Nephron progenitor cell (in vitro differentiated cells): ENCODE measurements at regions not wholly inside any gene's neighbourhood (a gene's known extent, or its start where the extent isn't known, plus 50 kb on each side); places are given as distances from the start of the nearest gene placed in this dataset.

Experiments
- DNase-seq: peaks from one replicate; pipeline ENCODE4 v3.0.0; 2021
- H3K27ac Mint-ChIP-seq: 2 replicates; pipeline ENCODE4 v1.8.0; 2021; ENCODE audit warnings: mild to moderate bottlenecking, moderate library complexity, mixed read lengths
- H3K27me3 Mint-ChIP-seq: 2 replicates; pipeline ENCODE4 v1.8.0; 2021; ENCODE audit warnings: mild to moderate bottlenecking, low read depth, mixed read lengths; ENCODE audit not compliant: poor library complexity
- H3K36me3 Mint-ChIP-seq: 2 replicates; pipeline ENCODE4 v1.8.0; 2021; ENCODE audit warnings: low read depth, mixed read lengths
- H3K4me1 Mint-ChIP-seq: 2 replicates; pipeline ENCODE4 v1.8.0; 2021; ENCODE audit warnings: mixed read lengths
- H3K4me3 Mint-ChIP-seq: 2 replicates; pipeline ENCODE4 v1.8.0; 2021; ENCODE audit warnings: mild to moderate bottlenecking, moderate library complexity, mixed read lengths
- H3K9me3 Mint-ChIP-seq: 2 replicates; pipeline ENCODE4 v1.8.0; 2021; ENCODE audit warnings: mild to moderate bottlenecking, moderate library complexity, mixed read lengths
- TF ChIP-seq, protein P1 (sequence below): fragments of 200-600 bp; sonication (generic); IDR thresholded peaks from 2 replicates; pipeline ENCODE4 v1.5.0; 2021; ENCODE audit warnings: antibody characterized with exemption

- TF ChIP-seq, protein P1, sequence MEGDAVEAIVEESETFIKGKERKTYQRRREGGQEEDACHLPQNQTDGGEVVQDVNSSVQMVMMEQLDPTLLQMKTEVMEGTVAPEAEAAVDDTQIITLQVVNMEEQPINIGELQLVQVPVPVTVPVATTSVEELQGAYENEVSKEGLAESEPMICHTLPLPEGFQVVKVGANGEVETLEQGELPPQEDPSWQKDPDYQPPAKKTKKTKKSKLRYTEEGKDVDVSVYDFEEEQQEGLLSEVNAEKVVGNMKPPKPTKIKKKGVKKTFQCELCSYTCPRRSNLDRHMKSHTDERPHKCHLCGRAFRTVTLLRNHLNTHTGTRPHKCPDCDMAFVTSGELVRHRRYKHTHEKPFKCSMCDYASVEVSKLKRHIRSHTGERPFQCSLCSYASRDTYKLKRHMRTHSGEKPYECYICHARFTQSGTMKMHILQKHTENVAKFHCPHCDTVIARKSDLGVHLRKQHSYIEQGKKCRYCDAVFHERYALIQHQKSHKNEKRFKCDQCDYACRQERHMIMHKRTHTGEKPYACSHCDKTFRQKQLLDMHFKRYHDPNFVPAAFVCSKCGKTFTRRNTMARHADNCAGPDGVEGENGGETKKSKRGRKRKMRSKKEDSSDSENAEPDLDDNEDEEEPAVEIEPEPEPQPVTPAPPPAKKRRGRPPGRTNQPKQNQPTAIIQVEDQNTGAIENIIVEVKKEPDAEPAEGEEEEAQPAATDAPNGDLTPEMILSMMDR = no peak
- DNase-seq = no peak
- H3K27ac Mint-ChIP-seq = no peak overlapping the region
Observed at GRCh38 chr4:4779054-4779453, 80.4 kb upstream of the MSX1 start.

GRCh38 chr4:4778554-4778953 lies 80.9 kb upstream of the MSX1 start:
- no peaks in the 10 kb centered on the region for H3K36me3 Mint-ChIP-seq
- H3K27me3 Mint-ChIP-seq = peaks cover 4% of the 10 kb centered on the region
- no peaks in the 10 kb centered on the region for H3K9me3 Mint-ChIP-seq
- peaks cover 40% of the 10 kb centered on the region for H3K4me1 Mint-ChIP-seq
- H3K4me3 Mint-ChIP-seq = no peak overlapping the region
- DNase-seq = no peak
- H3K27ac Mint-ChIP-seq = no peak overlapping the region
- TF ChIP-seq, protein P1 = no peak

More at GRCh38 chr4:4779054-4779453, 80.4 kb upstream of the MSX1 start:
- peaks cover 43% of the 10 kb centered on the region for H3K4me1 Mint-ChIP-seq
- peaks cover 4% of the 10 kb centered on the region for H3K27me3 Mint-ChIP-seq
- H3K9me3 Mint-ChIP-seq = no peaks in the 10 kb centered on the region
- H3K4me3 Mint-ChIP-seq = no peak overlapping the region
- H3K36me3 Mint-ChIP-seq = no peaks in the 10 kb centered on the region

GRCh38 chr4:4776934-4777333 lies 82.5 kb upstream of the MSX1 start:
- Mint-ChIP-seq H3K27ac (no peak overlapping the region), H3K4me3 (no peak overlapping the region), H3K27me3 (peaks cover 4% of the 10 kb centered on the region), H3K9me3 (no peaks in the 10 kb centered on the region), H3K36me3 (no peaks in the 10 kb centered on the region), H3K4me1 (peaks cover 24% of the 10 kb centered on the region)
- TF ChIP-seq, protein P1 = no peak
- DNase-seq = no peak

- no peak for DNase-seq
- TF ChIP-seq, protein P1 = no peak
- no peak overlapping the region for H3K27ac Mint-ChIP-seq
- no peaks in the 10 kb centered on the region for H3K9me3 Mint-ChIP-seq
- H3K36me3 Mint-ChIP-seq = no peaks in the 10 kb centered on the region
- H3K4me3 Mint-ChIP-seq = no peak overlapping the region
- no peaks in the 10 kb centered on the region for H3K27me3 Mint-ChIP-seq
- H3K4me1 Mint-ChIP-seq = peaks cover 22% of the 10 kb centered on the region
Observed at GRCh38 chr4:4776335-4776734, 83.1 kb upstream of the MSX1 start.

DNA sequence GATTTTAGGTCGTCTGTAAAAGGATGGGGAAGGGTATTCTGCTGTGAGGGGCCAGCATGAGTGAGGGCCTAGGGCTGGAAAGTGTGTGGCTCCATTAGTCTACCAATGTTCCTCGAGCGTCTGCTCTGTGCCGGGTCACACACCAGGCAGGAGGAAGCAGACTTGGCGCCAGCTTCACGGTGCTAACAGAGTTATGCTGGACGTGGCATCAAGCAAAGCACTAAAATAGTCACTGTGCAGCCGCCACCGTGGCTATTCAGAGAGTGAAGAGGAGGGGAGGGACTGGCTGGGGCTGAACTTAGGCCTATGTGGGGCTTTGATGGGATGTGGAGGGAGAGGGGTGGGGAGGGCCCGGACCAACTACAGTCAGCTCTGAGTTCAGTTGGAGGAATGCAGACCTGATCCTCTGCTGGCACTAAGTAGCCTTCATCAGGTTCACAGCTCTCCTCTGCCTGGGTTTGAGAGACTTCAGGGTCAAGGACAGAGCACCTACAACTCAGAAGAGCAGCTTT lies 83.9 kb upstream of the MSX1 start:
- TF ChIP-seq, protein P1 = no peak
- H3K4me3 Mint-ChIP-seq = no peak overlapping the region
- no peaks in the 10 kb centered on the region for H3K9me3 Mint-ChIP-seq
- no peak for DNase-seq
- no peaks in the 10 kb centered on the region for H3K36me3 Mint-ChIP-seq
- no peaks in the 10 kb centered on the region for H3K27me3 Mint-ChIP-seq
- peaks cover 20% of the 10 kb centered on the region for H3K4me1 Mint-ChIP-seq
- H3K27ac Mint-ChIP-seq = no peak overlapping the region

- no peak for DNase-seq
- H3K4me1 Mint-ChIP-seq = peaks cover 13% of the 10 kb centered on the region
- H3K9me3 Mint-ChIP-seq = peaks cover under 1% of the 10 kb centered on the region
- peaks cover under 1% of the 10 kb centered on the region for H3K36me3 Mint-ChIP-seq
- no peaks in the 10 kb centered on the region for H3K27me3 Mint-ChIP-seq
- no peak overlapping the region for H3K4me3 Mint-ChIP-seq
- no peak overlapping the region for H3K27ac Mint-ChIP-seq
- TF ChIP-seq, protein P1 = no peak
Observed at GRCh38 chr4:4772534-4772933, 86.9 kb upstream of the MSX1 start.
